CD8-positive, alpha-beta memory T cell (primary cell): ENCODE measurements at regions not wholly inside any gene's neighbourhood (a gene's known extent, or its start where the extent isn't known, plus 50 kb on each side); places are given as distances from the start of the nearest gene placed in this dataset.

Source experiments
- CTCF ChIA-PET: fragments of 350-600 bp; sonication (Branson Sonifier 250); formaldehyde crosslinking; loops from one replicate; lab custom pipeline; 2021; ENCODE audit warnings: antibody characterized with exemption; lab: Charles Lee
- POLR2A ChIA-PET: fragments of 350-600 bp; sonication (Branson Sonifier 250); formaldehyde crosslinking; loops from one replicate; lab custom pipeline; 2021; ENCODE audit warnings: antibody characterized with exemption; lab: Charles Lee
- DNase-seq, 5 donors: peaks; one replicate each; pipeline versions ENCODE4 v3.0.0 to v3.0.0-alpha.2; 2020 to 2022; ENCODE audit warnings: mixed read lengths in 1 of 5
- H3K27ac ChIP-seq: one replicate; pipeline ENCODE4 v1.7.0; 2013; ENCODE audit warnings: low read depth, mild to moderate bottlenecking, low read length, moderate library complexity
- H3K27me3 ChIP-seq: 2 replicates; pipeline ENCODE4 v1.7.0; 2013; ENCODE audit warnings: low read length, mild to moderate bottlenecking; ENCODE audit not compliant: insufficient read depth, poor library complexity, severe bottlenecking
- H3K36me3 ChIP-seq: 2 replicates; pipeline ENCODE4 v1.7.0; 2013; ENCODE audit warnings: mild to moderate bottlenecking, low read length, moderate library complexity; ENCODE audit not compliant: insufficient read depth
- H3K4me1 ChIP-seq: 2 replicates; pipeline ENCODE4 v1.7.0; 2013; ENCODE audit warnings: mild to moderate bottlenecking, low read length, moderate library complexity; ENCODE audit not compliant: insufficient read depth
- H3K4me3 ChIP-seq: 2 replicates; pipeline ENCODE4 v1.7.0; 2013; ENCODE audit warnings: mild to moderate bottlenecking, low read length
- H3K9me3 ChIP-seq: 2 replicates; pipeline ENCODE4 v1.7.0; 2013; ENCODE audit warnings: mild to moderate bottlenecking, low read length
- H3K27ac Mint-ChIP-seq, 8 donors: one replicate each; pipeline ENCODE4 v1.8.0; 2020 to 2021; ENCODE audit warnings: mixed read lengths in 8 of 8, mild to moderate bottlenecking in 6 of 8, inconsistent platforms in 3 of 8, moderate library complexity in 3 of 8
- H3K27me3 Mint-ChIP-seq, 2 donors: one replicate each; pipeline ENCODE4 v1.8.0; 2020 to 2021; ENCODE audit warnings: mixed read lengths in 2 of 2, mild to moderate bottlenecking in 1 of 2, moderate library complexity in 1 of 2
- H3K36me3 Mint-ChIP-seq, 3 donors: one replicate each; pipeline ENCODE4 v1.8.0; 2020 to 2021; ENCODE audit warnings: mixed read lengths in 3 of 3, inconsistent platforms in 1 of 3, mild to moderate bottlenecking in 1 of 3
- H3K4me1 Mint-ChIP-seq, 3 donors: one replicate each; pipeline ENCODE4 v1.8.0; 2020 to 2021; ENCODE audit warnings: mixed read lengths in 3 of 3, inconsistent platforms in 1 of 3, mild to moderate bottlenecking in 1 of 3
- H3K4me3 Mint-ChIP-seq, 7 donors: one replicate each; pipeline ENCODE4 v1.8.0; 2020 to 2021; ENCODE audit warnings: mixed read lengths in 7 of 7, mild to moderate bottlenecking in 6 of 7, moderate library complexity in 4 of 7, inconsistent platforms in 2 of 7
- H3K9me3 Mint-ChIP-seq, 5 donors: one replicate each; pipeline ENCODE4 v1.8.0; 2020 to 2022; ENCODE audit warnings: mixed read lengths in 5 of 5, mild to moderate bottlenecking in 3 of 5, moderate library complexity in 2 of 5, inconsistent platforms in 1 of 5

GRCh38 chr11:10374386-10374785 lies 69.5 kb downstream of the ADM start:
- no peak for DNase-seq
- H3K4me3 Mint-ChIP-seq: no peak overlapping the region

GRCh38 chr11:10375280-10375971 lies 70.6 kb downstream of the ADM start:
- H3K9me3 ChIP-seq: no peaks in the 10 kb centered on the region
- no peak overlapping the region for H3K27ac ChIP-seq
- Mint-ChIP-seq H3K36me3 (no peaks in the 10 kb centered on the region), H3K27ac (no peak overlapping the region), H3K4me3 (no peak overlapping the region), H3K27me3 (peaks cover 1 to 27% of the 10 kb centered on the region in 2 donors), H3K9me3 (no peaks in the 10 kb centered on the region), H3K4me1 (no peaks in the 10 kb centered on the region)
- no peaks in the 10 kb centered on the region for H3K4me1 ChIP-seq
- ChIA-PET POLR2A (no interaction called here), CTCF (interaction anchor here (2.0 kb wide), 1 partner anchor 9 kb away, joined by 6 read pairs; no protein-coding TSS in a partner anchor)
- no peak for DNase-seq
- H3K27me3 ChIP-seq: no peaks in the 10 kb centered on the region
- no peaks in the 10 kb centered on the region for H3K36me3 ChIP-seq
- H3K4me3 ChIP-seq: no peak overlapping the region

More at GRCh38 chr11:10374386-10374785, 69.5 kb downstream of the ADM start:
- Histone ChIP-seq H3K9me3 (no peaks in the 10 kb centered on the region), H3K36me3 (no peaks in the 10 kb centered on the region), H3K4me3 (no peak overlapping the region), H3K27me3 (no peaks in the 10 kb centered on the region), H3K4me1 (no peaks in the 10 kb centered on the region), H3K27ac (no peak overlapping the region)
- Mint-ChIP-seq H3K4me1 (no peaks in the 10 kb centered on the region), H3K9me3 (no peaks in the 10 kb centered on the region), H3K27me3 (peaks cover 4 to 31% of the 10 kb centered on the region in 2 donors), H3K36me3 (no peaks in the 10 kb centered on the region), H3K27ac (no peak overlapping the region)
- ChIA-PET POLR2A (no interaction called here), CTCF (no interaction called here)

- CTCF ChIA-PET: interaction anchor here (2.0 kb wide), 1 partner anchor 9 kb away, joined by 6 read pairs; no protein-coding TSS in a partner anchor
- DNase-seq: no peak
- no peaks in the 10 kb centered on the region for H3K4me1 Mint-ChIP-seq
Measured at GRCh38 chr11:10376061-10376460, 71.2 kb downstream of the ADM start.

GRCh38 chr11:10377183-10377582 lies 72.3 kb downstream of the ADM start:
- H3K9me3 Mint-ChIP-seq: peaks cover 0 to 2% (median 0%) of the 10 kb centered on the region in 5 donors
- CTCF ChIA-PET: no interaction called here
- POLR2A ChIA-PET: no interaction called here

More at GRCh38 chr11:10376061-10376460, 71.2 kb downstream of the ADM start:
- H3K27ac ChIP-seq: no peak overlapping the region
- Mint-ChIP-seq H3K4me3 (no peak overlapping the region), H3K9me3 (no peaks in the 10 kb centered on the region), H3K27me3 (peaks cover 5 to 27% of the 10 kb centered on the region in 2 donors), H3K27ac (no peak overlapping the region), H3K36me3 (no peaks in the 10 kb centered on the region)
- H3K36me3 ChIP-seq: no peaks in the 10 kb centered on the region
- H3K4me1 ChIP-seq: no peaks in the 10 kb centered on the region
- POLR2A ChIA-PET: no interaction called here
- H3K9me3 ChIP-seq: no peaks in the 10 kb centered on the region
- H3K4me3 ChIP-seq: no peak overlapping the region
- no peaks in the 10 kb centered on the region for H3K27me3 ChIP-seq

GRCh38 chr11:10378362-10378761 lies 73.5 kb downstream of the ADM start:
- CTCF ChIA-PET: no interaction called here

More at GRCh38 chr11:10377183-10377582, 72.3 kb downstream of the ADM start:
- Histone ChIP-seq H3K36me3 (no peaks in the 10 kb centered on the region), H3K4me3 (no peak overlapping the region), H3K27ac (no peak overlapping the region), H3K9me3 (no peaks in the 10 kb centered on the region), H3K4me1 (no peaks in the 10 kb centered on the region), H3K27me3 (no peaks in the 10 kb centered on the region)
- Mint-ChIP-seq H3K27me3 (peaks cover 8 to 31% of the 10 kb centered on the region in 2 donors), H3K4me1 (no peaks in the 10 kb centered on the region), H3K4me3 (no peak overlapping the region), H3K36me3 (no peaks in the 10 kb centered on the region), H3K27ac (no peak overlapping the region)
- DNase-seq: no peak

GRCh38 chr11:10379022-10379421 lies 74.1 kb downstream of the ADM start:
- Mint-ChIP-seq H3K27ac (no peak overlapping the region), H3K27me3 (peaks cover 8 to 35% of the 10 kb centered on the region in 2 donors), H3K36me3 (no peaks in the 10 kb centered on the region), H3K4me1 (no peaks in the 10 kb centered on the region), H3K9me3 (peaks cover 0 to 2% (median 0%) of the 10 kb centered on the region in 5 donors), H3K4me3 (no peak overlapping the region)
- no peak for DNase-seq
- Histone ChIP-seq H3K36me3 (no peaks in the 10 kb centered on the region), H3K4me1 (no peaks in the 10 kb centered on the region), H3K27me3 (no peaks in the 10 kb centered on the region), H3K4me3 (no peak overlapping the region), H3K27ac (no peak overlapping the region), H3K9me3 (no peaks in the 10 kb centered on the region)
- POLR2A ChIA-PET: no interaction called here
- CTCF ChIA-PET: no interaction called here

More at GRCh38 chr11:10378362-10378761, 73.5 kb downstream of the ADM start:
- POLR2A ChIA-PET: no interaction called here
- Mint-ChIP-seq H3K27ac (no peak overlapping the region), H3K27me3 (peaks cover 8 to 35% of the 10 kb centered on the region in 2 donors), H3K4me1 (no peaks in the 10 kb centered on the region), H3K4me3 (no peak overlapping the region), H3K36me3 (no peaks in the 10 kb centered on the region), H3K9me3 (peaks cover 0 to 2% (median 0%) of the 10 kb centered on the region in 5 donors)
- H3K27ac ChIP-seq: no peak overlapping the region
- H3K4me3 ChIP-seq: no peak overlapping the region
- DNase-seq: no peak
- no peaks in the 10 kb centered on the region for H3K36me3 ChIP-seq
- H3K4me1 ChIP-seq: no peaks in the 10 kb centered on the region
- H3K9me3 ChIP-seq: no peaks in the 10 kb centered on the region
- no peaks in the 10 kb centered on the region for H3K27me3 ChIP-seq

- Mint-ChIP-seq H3K9me3 (peaks cover 0 to 2% (median 0%) of the 10 kb centered on the region in 5 donors), H3K36me3 (no peaks in the 10 kb centered on the region), H3K4me1 (no peaks in the 10 kb centered on the region), H3K27me3 (peaks cover 8 to 35% of the 10 kb centered on the region in 2 donors), H3K27ac (no peak overlapping the region), H3K4me3 (no peak overlapping the region)
- H3K4me3 ChIP-seq: no peak overlapping the region
- ChIA-PET CTCF (no interaction called here), POLR2A (no interaction called here)
- H3K36me3 ChIP-seq: no peaks in the 10 kb centered on the region
- H3K27ac ChIP-seq: no peak overlapping the region
- no peaks in the 10 kb centered on the region for H3K27me3 ChIP-seq
- no peaks in the 10 kb centered on the region for H3K9me3 ChIP-seq
- no peaks in the 10 kb centered on the region for H3K4me1 ChIP-seq
- no peak for DNase-seq
Measured at GRCh38 chr11:10379426-10379825, 74.6 kb downstream of the ADM start.

GRCh38 chr11:10379871-10380568 lies 75.0 kb upstream of the AMPD3 start:
- Mint-ChIP-seq H3K9me3 (peaks cover 0 to 2% (median 0%) of the 10 kb centered on the region in 5 donors), H3K4me3 (no peak overlapping the region), H3K36me3 (no peaks in the 10 kb centered on the region), H3K27me3 (peaks cover 8 to 35% of the 10 kb centered on the region in 2 donors), H3K4me1 (no peaks in the 10 kb centered on the region), H3K27ac (no peak overlapping the region)
- no peaks in the 10 kb centered on the region for H3K4me1 ChIP-seq
- ChIA-PET CTCF (no interaction called here), POLR2A (no interaction called here)
- no peak overlapping the region for H3K4me3 ChIP-seq
- no peaks in the 10 kb centered on the region for H3K27me3 ChIP-seq
- H3K9me3 ChIP-seq: no peaks in the 10 kb centered on the region
- no peak for DNase-seq
- H3K27ac ChIP-seq: no peak overlapping the region
- no peaks in the 10 kb centered on the region for H3K36me3 ChIP-seq
